HepG2 (cell line): ENCODE measurements at regions not wholly inside any gene's neighbourhood (a gene's known extent, or its start where the extent isn't known, plus 50 kb on each side); places are given as distances from the start of the nearest gene placed in this dataset.

Source experiments
- ATAC-seq: fragments of 200-7000 bp; cut with Tn5 transposase; 3 replicates; pipeline ENCODE4 v1.9.1; 2020; ENCODE audit warnings: mild to moderate bottlenecking, moderate library complexity
- BruUV-seq: library from RNA; stranded (reverse); fragments of 400-500 nt; replicated peaks from 2 replicates; lab custom pipeline; 2021; lab: Mats Ljungman, UMichigan
- CTCF ChIA-PET: fragments of 300-600 bp; formaldehyde crosslinking; extraction: SDS; loops from one replicate; lab custom pipeline; 2021; ENCODE audit warnings: low total read pairs, inconsistent platforms, low intra/inter-chr PET ratio; lab: Yijun Ruan, JAX
- POLR2A ChIA-PET: fragments of 350-600 bp; sonication (Branson Sonifier 250); formaldehyde crosslinking; loops from one replicate; lab custom pipeline; 2020; ENCODE audit warnings: antibody characterized with exemption, inconsistent platforms; lab: Yijun Ruan, JAX
- DNase-seq: peaks from one replicate; pipeline ENCODE4 v3.0.0-alpha.2; 2015; ENCODE audit warnings: low spot score
- FAIRE-seq: peaks from 3 replicates; lab custom pipeline; 2011; peaks lifted over from hg19 to GRCh38; lab: Jason Lieb, UNC
- H2AFZ ChIP-seq: one replicate; pipeline ENCODE4 v1.6.1; 2011; ENCODE audit warnings: low read length, inconsistent platforms
- H3K27ac ChIP-seq: fragments of 300-600 bp; 3 replicates; pipeline ENCODE4 v1.8.0; 2011; ENCODE audit warnings: mixed run types, mild to moderate bottlenecking, mixed read lengths, low read length, inconsistent platforms; ENCODE audit not compliant: insufficient read depth; ENCODE audit errors: extremely low read length
- H3K27me3 ChIP-seq, 2 experiments: fragments of 200-600 bp in 1 of 2; 2 replicates in 1 of 2; 3 replicates in 1 of 2; pipeline versions ENCODE4 v1.6.0 to v1.8.0; 2011; ENCODE audit warnings: low read length in 2 of 2, mild to moderate bottlenecking in 2 of 2, moderate library complexity in 2 of 2, inconsistent platforms in 1 of 2; ENCODE audit not compliant: insufficient read depth in 2 of 2, control insufficient read depth in 1 of 2
- H3K36me3 ChIP-seq, 2 experiments: fragments of 200-600 bp in 1 of 2; replicated peaks in 1 of 2; 2 replicates in 1 of 2; 3 replicates in 1 of 2; pipeline versions ENCODE4 v1.5.1 to v1.8.0; 2011; ENCODE audit warnings: low read length in 2 of 2, inconsistent platforms in 1 of 2; ENCODE audit not compliant: insufficient read depth in 2 of 2, control insufficient read depth in 1 of 2
- H3K4me1 ChIP-seq: 2 replicates; pipeline ENCODE4 v1.5.1; 2012; ENCODE audit warnings: low read length, inconsistent platforms; ENCODE audit not compliant: insufficient read depth
- H3K4me2 ChIP-seq: 2 replicates; pipeline ENCODE4 v1.6.0; 2011; ENCODE audit warnings: low read depth, low read length, inconsistent platforms
- H3K4me3 ChIP-seq, 3 experiments: fragments of 200-600 bp in 1 of 3; sonication (generic), shearing (Covaris generic) in 1 of 3; replicated peaks in 1 of 3; 2 replicates each; pipeline ENCODE4 v1.5.1; 2011 to 2016; ENCODE audit warnings: low read length in 3 of 3, inconsistent platforms in 2 of 3, low read depth in 2 of 3, mild to moderate bottlenecking in 2 of 3, control low read depth in 1 of 3, mixed read lengths in 1 of 3; ENCODE audit not compliant: insufficient read depth in 1 of 3
- H3K79me2 ChIP-seq: one replicate; pipeline ENCODE4 v1.6.1; 2011; ENCODE audit warnings: low read length, inconsistent platforms; ENCODE audit not compliant: insufficient read depth
- H3K9ac ChIP-seq: 2 replicates; pipeline ENCODE4 v1.6.0; 2011; ENCODE audit warnings: mild to moderate bottlenecking, low read depth, low read length, inconsistent platforms; ENCODE audit not compliant: insufficient read depth
- H3K9me3 ChIP-seq: 2 replicates; pipeline ENCODE4 v1.5.1; 2012; ENCODE audit warnings: mild to moderate bottlenecking, low read length
- H4K20me1 ChIP-seq: 2 replicates; pipeline ENCODE4 v1.6.0; 2011; ENCODE audit warnings: inconsistent platforms, mild to moderate bottlenecking, low read length, moderate library complexity; ENCODE audit not compliant: insufficient read depth
- CCAR2 ChIP-seq: fragments of 200-400 bp; formaldehyde crosslinking; optimal IDR thresholded peaks from 2 replicates; pipeline ENCODE3; 2018; ENCODE audit warnings: low read depth, mild to moderate bottlenecking, low read length, moderate library complexity
- CREBL2 ChIP-seq: sonication (generic); formaldehyde crosslinking; IDR thresholded peaks from 2 replicates; pipeline ENCODE4 v1.8.1; 2023; ENCODE audit warnings: missing genetic modification reagents, mild to moderate bottlenecking, borderline replicate concordance
- FOXA1 ChIP-seq, 2 experiments: fragments of 450-650 bp in 1 of 2; sonication (generic) in 1 of 2; formaldehyde crosslinking in 1 of 2; IDR thresholded peaks; 2 replicates each; pipeline versions ENCODE4 v1.4.0 to v1.6.1; 2016 to 2020; ENCODE audit warnings: missing genetic modification reagents in 1 of 2
- HDAC6 ChIP-seq: fragments of 200-600 bp; sonication (generic); IDR thresholded peaks from 2 replicates; pipeline ENCODE4 v1.7.0; 2017; ENCODE audit warnings: mild to moderate bottlenecking, antibody characterized with exemption, low read length, low read depth
- HMGXB4 ChIP-seq, 2 experiments: sonication (generic) in 1 of 2; formaldehyde crosslinking in 1 of 2; IDR thresholded peaks; 2 replicates each; pipeline versions ENCODE4 v1.4.0 to v1.6.1; 2018 to 2020; ENCODE audit warnings: missing genetic modification reagents in 2 of 2, borderline replicate concordance in 1 of 2, low read depth in 1 of 2, mild to moderate bottlenecking in 1 of 2, missing biosample characterization in 1 of 2
- KMT2A ChIP-seq: sonication (generic); formaldehyde crosslinking; IDR thresholded peaks from 2 replicates; pipeline ENCODE4 v1.4.0; 2020; ENCODE audit warnings: missing genetic modification reagents
- MAFK ChIP-seq, 2 experiments: IDR thresholded peaks in 1 of 2; conservative IDR thresholded peaks in 1 of 2; 2 replicates each; pipeline ENCODE4 v1.6.1; 2011; ENCODE audit warnings: improper control_type of control experiment in 2 of 2, low read length in 2 of 2
- NFYB ChIP-seq: sonication (generic); formaldehyde crosslinking; IDR thresholded peaks from 2 replicates; pipeline ENCODE4 v1.4.0; 2020; ENCODE audit warnings: missing genetic modification reagents
- NR2C2 ChIP-seq: sonication (generic); formaldehyde crosslinking; IDR thresholded peaks from 2 replicates; pipeline ENCODE4 v1.4.0; 2020; ENCODE audit warnings: missing genetic modification reagents, mild to moderate bottlenecking, moderate library complexity, borderline replicate concordance
- RELA ChIP-seq: sonication (generic); formaldehyde crosslinking; IDR thresholded peaks from 2 replicates; pipeline ENCODE4 v1.4.0; 2020; ENCODE audit warnings: missing genetic modification reagents
- ZNF136 ChIP-seq: sonication (generic); formaldehyde crosslinking; IDR thresholded peaks from 2 replicates; pipeline ENCODE4 v1.8.1; 2022; ENCODE audit warnings: low read depth, mild to moderate bottlenecking, moderate library complexity, missing genetic modification reagents
- ZNF281 ChIP-seq: sonication (generic); formaldehyde crosslinking; IDR thresholded peaks from 2 replicates; pipeline ENCODE4 v1.4.0; 2020; ENCODE audit warnings: missing genetic modification reagents, borderline replicate concordance
- ZNF766 ChIP-seq: sonication (generic); formaldehyde crosslinking; IDR thresholded peaks from 2 replicates; pipeline ENCODE4 v1.5.0; 2020; ENCODE audit warnings: missing genetic modification reagents, borderline replicate concordance
- ZSCAN9 ChIP-seq: IDR thresholded peaks from 2 replicates; pipeline ENCODE4 v1.6.1; 2016; ENCODE audit warnings: borderline replicate concordance
- WGBS: methylation state at CpG from one replicate; pipeline ENCODE4 v1.1.6; 2017; ENCODE audit warnings: low lambda C conversion rate; 5-methylcytosine and 5-hydroxymethylcytosine counted together
- in situ Hi-C: cut with HindIII; loops from 2 replicates; pipeline ENCODE4 v1.10.0; 2017; ENCODE audit warnings: low pct_unique_long_range_greater_than_20kb; ENCODE audit not compliant: extremely low pct_ligation_motif_present
- intact Hi-C: fragments of 100-400 bp; cut with micrococcal nuclease; formaldehyde crosslinking; loops from one replicate; pipeline ENCODE4 v1.10.0; 2022; ENCODE audit not compliant: unreplicated experiment

GRCh38 chr7:131879424-131879823, 323.0 kb upstream of the PODXL start:
- intact Hi-C loops, result no loop called here
- CTCF ChIA-PET, result no interaction called here
- BruUV-seq, result no TSS peak
- Histone ChIP-seq H3K27me3 (no peaks in the 10 kb centered on the region; a peak in 1 of 5 replicates), H3K4me3 (no peak overlapping the region), H3K9ac (no peak overlapping the region), H3K79me2 (no peaks in the 10 kb centered on the region), H3K27ac (no peak overlapping the region), H3K4me1 (no peaks in the 10 kb centered on the region), H3K4me2 (no peak overlapping the region), H2AFZ (no peak overlapping the region), H4K20me1 (no peaks in the 10 kb centered on the region), H3K9me3 (no peaks in the 10 kb centered on the region), H3K36me3 (no peaks in the 10 kb centered on the region)
- in situ Hi-C loops, result no loop called here
- DNase-seq, result no peak
- POLR2A ChIA-PET, result no interaction called here
- ATAC-seq, result no peak
- TF ChIP-seq CREBL2 (CRISPR knock-in tag) (no peak), RELA (CRISPR knock-in tag) (no peak), MAFK (conservative IDR thresholded peaks at IDR 0.05 in 1 of 2, IDR thresholded peaks at IDR 0.05 in 1 of 2; ENCODE audit: low read length in 2 of 2) (no peak), ZNF766 (CRISPR knock-in tag) (no peak), CCAR2 (no peak), NR2C2 (CRISPR knock-in tag) (no peak), KMT2A (CRISPR knock-in tag) (no peak)
- no peak for FAIRE-seq
- WGBS, result 10% methylated on average over 2 of the region's 4 CpGs

- POLR2A ChIA-PET, result no interaction called here
- no peak for FAIRE-seq
- TF ChIP-seq HDAC6 (no peak), ZNF136 (CRISPR knock-in tag) (no peak), HMGXB4 (CRISPR knock-in tag; IDR thresholded peaks at IDR 0.05; ENCODE audit: borderline replicate concordance in 1 of 2, low read depth in 1 of 2) (no peak), ZNF281 (CRISPR knock-in tag) (no peak), NFYB (CRISPR knock-in tag) (no peak), FOXA1 (IDR thresholded peaks at IDR 0.05) (no peak), FOXA1 (CRISPR knock-in tag; IDR thresholded peaks at IDR 0.05) (no peak), ZSCAN9 (CRISPR knock-in tag) (no peak)
Observed at GRCh38 chr7:131878777-131879176, 322.3 kb upstream of the PODXL start.

More at GRCh38 chr7:131878777-131879176, 322.3 kb upstream of the PODXL start:
- CTCF ChIA-PET, result no interaction called here
- no peaks in the 10 kb centered on the region for H3K4me1 ChIP-seq
- no peaks in the 10 kb centered on the region for H3K9me3 ChIP-seq
- H3K4me2 ChIP-seq, result no peak overlapping the region
- ATAC-seq (no peak), DNase-seq (no peak)
- no peaks in the 10 kb centered on the region for H3K36me3 ChIP-seq
- H3K9ac ChIP-seq, result no peak overlapping the region
- H3K27ac ChIP-seq, result no peak overlapping the region
- no peaks in the 10 kb centered on the region for H3K79me2 ChIP-seq
- no peak overlapping the region for H3K4me3 ChIP-seq
- H4K20me1 ChIP-seq, result no peaks in the 10 kb centered on the region
- WGBS, result 6% methylated on average over 2 of the region's 2 CpGs
- H2AFZ ChIP-seq, result no peak overlapping the region
- H3K27me3 ChIP-seq, result no peaks in the 10 kb centered on the region; a peak in 1 of 5 replicates
- in situ Hi-C loops (no loop called here), intact Hi-C loops (no loop called here)
- no TSS peak for BruUV-seq
